ENCODE measurements at regions not wholly inside any gene's neighbourhood (a gene's known extent, or its start where the extent isn't known, plus 50 kb on each side); places are given as distances from the start of the nearest gene placed in this dataset.
"Not testable (repeated sequence)": the region's sequence is repeated elsewhere in the genome, so short reads cannot be mapped to it uniquely, and the experiment has no call there.

DNA sequence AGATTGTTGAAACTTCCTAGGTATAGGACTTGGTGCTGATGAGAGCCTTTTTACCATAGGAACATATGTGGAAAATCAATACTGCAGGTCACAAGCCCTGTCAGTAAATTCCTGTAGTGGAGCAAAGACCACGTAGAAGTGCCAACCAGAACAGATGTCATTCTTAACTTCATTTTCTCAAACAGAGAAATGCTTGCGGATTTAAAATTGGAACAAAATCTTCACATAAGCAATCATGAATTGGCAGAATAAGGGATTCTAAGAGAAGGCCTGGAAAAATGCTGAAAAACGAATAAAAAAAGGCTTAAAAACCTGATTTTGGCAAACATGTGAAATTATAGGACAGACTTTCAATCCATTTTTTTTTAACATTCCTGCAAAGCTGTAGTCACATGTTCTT lies 80.8 kb upstream of the SMIM30 start:
- Histone ChIP-seq H3K36me3 (replicated peaks) (no peaks in the 10 kb centered on the region), H3K4me3 (ENCODE audit: low read depth, low read length) (no peak overlapping the region), H3K27ac (no peak overlapping the region), H3K27me3 (replicated peaks) (no peaks in the 10 kb centered on the region)
- in situ Hi-C loops (cut with HindIII; ENCODE audit: low pct_ligation_motif_present, low sequenced_read_pairs): no loop called here
- DNase-seq: no peak
- TF ChIP-seq, protein P1, sequence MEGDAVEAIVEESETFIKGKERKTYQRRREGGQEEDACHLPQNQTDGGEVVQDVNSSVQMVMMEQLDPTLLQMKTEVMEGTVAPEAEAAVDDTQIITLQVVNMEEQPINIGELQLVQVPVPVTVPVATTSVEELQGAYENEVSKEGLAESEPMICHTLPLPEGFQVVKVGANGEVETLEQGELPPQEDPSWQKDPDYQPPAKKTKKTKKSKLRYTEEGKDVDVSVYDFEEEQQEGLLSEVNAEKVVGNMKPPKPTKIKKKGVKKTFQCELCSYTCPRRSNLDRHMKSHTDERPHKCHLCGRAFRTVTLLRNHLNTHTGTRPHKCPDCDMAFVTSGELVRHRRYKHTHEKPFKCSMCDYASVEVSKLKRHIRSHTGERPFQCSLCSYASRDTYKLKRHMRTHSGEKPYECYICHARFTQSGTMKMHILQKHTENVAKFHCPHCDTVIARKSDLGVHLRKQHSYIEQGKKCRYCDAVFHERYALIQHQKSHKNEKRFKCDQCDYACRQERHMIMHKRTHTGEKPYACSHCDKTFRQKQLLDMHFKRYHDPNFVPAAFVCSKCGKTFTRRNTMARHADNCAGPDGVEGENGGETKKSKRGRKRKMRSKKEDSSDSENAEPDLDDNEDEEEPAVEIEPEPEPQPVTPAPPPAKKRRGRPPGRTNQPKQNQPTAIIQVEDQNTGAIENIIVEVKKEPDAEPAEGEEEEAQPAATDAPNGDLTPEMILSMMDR (IDR thresholded peaks at IDR 0.05; ENCODE audit: low read depth, low read length, missing control alignments): no peak

DNA sequence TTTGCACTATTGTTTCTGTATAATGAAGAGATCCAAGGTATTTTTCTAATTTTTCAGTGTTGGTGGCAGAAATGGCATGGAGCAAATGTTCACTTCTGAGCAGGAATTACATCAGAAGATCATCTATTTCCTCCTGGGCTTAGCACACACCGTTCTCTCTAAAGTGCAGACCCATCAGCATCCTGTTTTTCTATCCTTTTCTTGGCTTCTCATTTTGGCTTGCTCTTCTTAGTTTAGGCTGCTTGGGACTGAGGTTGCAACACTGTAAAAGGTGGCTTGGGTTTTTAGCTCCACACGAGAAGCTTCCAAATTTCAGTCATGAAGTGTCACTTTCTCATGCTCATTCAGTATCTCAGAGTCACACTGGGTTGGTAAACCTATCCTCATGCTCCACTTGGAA lies 79.9 kb upstream of the SMIM30 start:
- Histone ChIP-seq H3K4me3 (ENCODE audit: low read depth, low read length) (no peak overlapping the region), H3K27me3 (replicated peaks) (no peaks in the 10 kb centered on the region), H3K36me3 (replicated peaks) (no peaks in the 10 kb centered on the region), H3K27ac (no peak overlapping the region)
- no peak for DNase-seq
- TF ChIP-seq, protein P1 (IDR thresholded peaks at IDR 0.05; ENCODE audit: low read depth, low read length, missing control alignments): no peak
- in situ Hi-C loops (cut with HindIII; ENCODE audit: low pct_ligation_motif_present, low sequenced_read_pairs): no loop called here

GRCh38 chr7:113197274-113197673 lies 78.9 kb upstream of the SMIM30 start:
- no peaks in the 10 kb centered on the region for H3K27me3 ChIP-seq (replicated peaks)
- H3K36me3 ChIP-seq (replicated peaks): no peaks in the 10 kb centered on the region
- TF ChIP-seq, protein P1 (IDR thresholded peaks at IDR 0.05; ENCODE audit: low read depth, low read length, missing control alignments): no peak
- peak; percentile 67 for DNase-seq
- peak overlapping the region; percentile 1 for H3K27ac ChIP-seq
- in situ Hi-C loops (cut with HindIII; ENCODE audit: low pct_ligation_motif_present, low sequenced_read_pairs): no loop called here
- no peak overlapping the region for H3K4me3 ChIP-seq (ENCODE audit: low read depth, low read length)

GRCh38 chr7:113188396-113188795 lies 70.0 kb upstream of the SMIM30 start:
- in situ Hi-C loops (cut with HindIII; ENCODE audit: low pct_ligation_motif_present, low sequenced_read_pairs): no loop called here

GRCh38 chr7:113179313-113179712 lies 61.0 kb upstream of the SMIM30 start:
- DNase-seq: peak; percentile 27
- Histone ChIP-seq H3K27me3 (replicated peaks) (no peaks in the 10 kb centered on the region), H3K27ac (no peak overlapping the region), H3K36me3 (replicated peaks) (no peaks in the 10 kb centered on the region), H3K4me3 (ENCODE audit: low read depth, low read length) (no peak overlapping the region)
- TF ChIP-seq, protein P1 (IDR thresholded peaks at IDR 0.05; ENCODE audit: low read depth, low read length, missing control alignments): no peak
- in situ Hi-C loops (cut with HindIII; ENCODE audit: low pct_ligation_motif_present, low sequenced_read_pairs): no loop called here

More at GRCh38 chr7:113188396-113188795, 70.0 kb upstream of the SMIM30 start:
- DNase-seq: no peak
- no peaks in the 10 kb centered on the region for H3K27me3 ChIP-seq (replicated peaks)
- no peaks in the 10 kb centered on the region for H3K36me3 ChIP-seq (replicated peaks)
- TF ChIP-seq, protein P1 (IDR thresholded peaks at IDR 0.05; ENCODE audit: low read depth, low read length, missing control alignments): no peak
- H3K27ac ChIP-seq: no peak overlapping the region
- H3K4me3 ChIP-seq (ENCODE audit: low read depth, low read length): no peak overlapping the region

GRCh38 chr7:113176836-113177235 lies 58.5 kb upstream of the SMIM30 start:
- no peaks in the 10 kb centered on the region for H3K27me3 ChIP-seq (replicated peaks)
- no peak overlapping the region for H3K4me3 ChIP-seq (ENCODE audit: low read depth, low read length)
- no peak for DNase-seq
- in situ Hi-C loops (cut with HindIII; ENCODE audit: low pct_ligation_motif_present, low sequenced_read_pairs): no loop called here
- no peak overlapping the region for H3K27ac ChIP-seq
- TF ChIP-seq, protein P1 (IDR thresholded peaks at IDR 0.05; ENCODE audit: low read depth, low read length, missing control alignments): no peak
- no peaks in the 10 kb centered on the region for H3K36me3 ChIP-seq (replicated peaks)

- DNase-seq; H3K36me3 ChIP-seq (replicated peaks); H3K27ac ChIP-seq; in situ Hi-C loops (cut with HindIII; ENCODE audit: low pct_ligation_motif_present, low sequenced_read_pairs); H3K27me3 ChIP-seq (replicated peaks); H3K4me3 ChIP-seq (ENCODE audit: low read depth, low read length): not testable (repeated sequence)
Measured at GRCh38 chr7:113176180-113176579, 57.8 kb upstream of the SMIM30 start.

Data from brain microvascular endothelial cell (primary cell).